GM23248 (cell line): ENCODE measurements at regions not wholly inside any gene's neighbourhood (a gene's known extent, or its start where the extent isn't known, plus 50 kb on each side); places are given as distances from the start of the nearest gene placed in this dataset.

Experiments
- EZH2 ChIP-seq: fragments of 200-600 bp; sonication (generic); IDR thresholded peaks from 2 replicates; pipeline ENCODE4 v1.6.1; 2018; ENCODE audit warnings: antibody characterized with exemption, mild to moderate bottlenecking; ENCODE audit not compliant: insufficient read depth, poor library complexity, severe bottlenecking
- EZH2phosphoT487 ChIP-seq: fragments of 200-600 bp; sonication (generic); IDR thresholded peaks from 2 replicates; pipeline ENCODE4 v1.6.1; 2018; ENCODE audit warnings: antibody characterized with exemption, moderate library complexity, mild to moderate bottlenecking, low read depth; ENCODE audit not compliant: insufficient read depth

DNA sequence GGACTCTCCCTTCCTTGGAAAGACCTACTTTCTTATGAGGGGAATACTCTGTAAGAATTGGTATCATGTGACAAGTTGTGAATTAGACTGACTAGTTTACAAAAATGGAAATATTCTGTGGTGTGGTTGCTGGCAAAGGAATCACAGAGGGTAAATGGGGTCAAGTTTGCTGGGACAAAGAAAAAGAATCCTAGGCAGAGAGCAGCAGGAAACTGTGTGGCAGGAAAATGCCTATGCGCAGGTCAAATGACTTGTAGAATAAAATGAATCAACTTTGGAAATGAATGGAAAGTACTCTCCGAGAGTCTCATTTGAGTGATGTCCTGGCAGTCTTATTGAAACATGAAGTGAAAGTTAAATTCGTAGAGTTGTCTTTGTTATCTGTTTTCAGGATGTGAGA lies 1250.7 kb downstream of the UQCRFS1 start:
- TF ChIP-seq EZH2 = no peak
- TF ChIP-seq EZH2phosphoT487 = no peak
